ENCODE measurements at regions not wholly inside any gene's neighbourhood (a gene's known extent, or its start where the extent isn't known, plus 50 kb on each side); places are given as distances from the start of the nearest gene placed in this dataset.

- Mint-ChIP-seq H3K36me3 (ENCODE audit: unreplicated experiment) (no peaks in the 10 kb centered on the region), H3K27ac (ENCODE audit: unreplicated experiment) (peak overlapping the region; percentile 15), H3K9me3 (ENCODE audit: unreplicated experiment) (no peaks in the 10 kb centered on the region), H3K4me1 (ENCODE audit: unreplicated experiment) (peaks cover 71% of the 10 kb centered on the region), H3K27me3 (ENCODE audit: unreplicated experiment) (no peaks in the 10 kb centered on the region), H3K4me3 (ENCODE audit: unreplicated experiment) (no peak overlapping the region)
- no peak for DNase-seq (ENCODE audit: extremely low spot score, unreplicated experiment)
- no peak for TF ChIP-seq CTCF (IDR thresholded peaks at IDR 0.05)
Observed at GRCh38 chr5:73375191-73375545, 73.4 kb downstream of the FOXD1 start.

GRCh38 chr5:73374520-73375190 is 73.9 kb downstream of the FOXD1 start:
- no peaks in the 10 kb centered on the region for H3K36me3 Mint-ChIP-seq (ENCODE audit: unreplicated experiment)
- peaks cover 76% of the 10 kb centered on the region for H3K4me1 Mint-ChIP-seq (ENCODE audit: unreplicated experiment)
- H3K4me3 Mint-ChIP-seq (ENCODE audit: unreplicated experiment), result no peak overlapping the region
- no peaks in the 10 kb centered on the region for H3K9me3 Mint-ChIP-seq (ENCODE audit: unreplicated experiment)
- DNase-seq (ENCODE audit: extremely low spot score, unreplicated experiment), result no peak
- peak overlapping the region; percentile 15 for H3K27ac Mint-ChIP-seq (ENCODE audit: unreplicated experiment)
- no peaks in the 10 kb centered on the region for H3K27me3 Mint-ChIP-seq (ENCODE audit: unreplicated experiment)
- TF ChIP-seq CTCF (IDR thresholded peaks at IDR 0.05), result no peak

- Mint-ChIP-seq H3K27me3 (ENCODE audit: unreplicated experiment) (no peaks in the 10 kb centered on the region), H3K36me3 (ENCODE audit: unreplicated experiment) (no peaks in the 10 kb centered on the region), H3K27ac (ENCODE audit: unreplicated experiment) (no peak overlapping the region), H3K9me3 (ENCODE audit: unreplicated experiment) (no peaks in the 10 kb centered on the region), H3K4me1 (ENCODE audit: unreplicated experiment) (peaks cover 77% of the 10 kb centered on the region), H3K4me3 (ENCODE audit: unreplicated experiment) (no peak overlapping the region)
- no peak for DNase-seq (ENCODE audit: extremely low spot score, unreplicated experiment)
- no peak for TF ChIP-seq CTCF (IDR thresholded peaks at IDR 0.05)
Observed at GRCh38 chr5:73373814-73374510, 74.6 kb downstream of the FOXD1 start.

GRCh38 chr5:73370640-73371583 is 77.7 kb downstream of the FOXD1 start:
- Mint-ChIP-seq H3K36me3 (ENCODE audit: unreplicated experiment) (no peaks in the 10 kb centered on the region), H3K27me3 (ENCODE audit: unreplicated experiment) (no peaks in the 10 kb centered on the region), H3K4me3 (ENCODE audit: unreplicated experiment) (peak overlapping the region; percentile 46), H3K27ac (ENCODE audit: unreplicated experiment) (peak overlapping the region; percentile 78), H3K4me1 (ENCODE audit: unreplicated experiment) (peaks cover 63% of the 10 kb centered on the region), H3K9me3 (ENCODE audit: unreplicated experiment) (no peaks in the 10 kb centered on the region)
- no peak for DNase-seq (ENCODE audit: extremely low spot score, unreplicated experiment)
- TF ChIP-seq CTCF (IDR thresholded peaks at IDR 0.05), result no peak

GRCh38 chr5:73370095-73370494 is 78.5 kb downstream of the FOXD1 start:
- DNase-seq (ENCODE audit: extremely low spot score, unreplicated experiment), result no peak
- H3K27ac Mint-ChIP-seq (ENCODE audit: unreplicated experiment), result peak overlapping the region; percentile 78

More at GRCh38 chr5:73370095-73370494, 78.5 kb downstream of the FOXD1 start:
- no peak overlapping the region for H3K4me3 Mint-ChIP-seq (ENCODE audit: unreplicated experiment)
- H3K4me1 Mint-ChIP-seq (ENCODE audit: unreplicated experiment), result peaks cover 63% of the 10 kb centered on the region
- no peaks in the 10 kb centered on the region for H3K9me3 Mint-ChIP-seq (ENCODE audit: unreplicated experiment)
- no peaks in the 10 kb centered on the region for H3K36me3 Mint-ChIP-seq (ENCODE audit: unreplicated experiment)
- TF ChIP-seq CTCF (IDR thresholded peaks at IDR 0.05), result no peak
- no peaks in the 10 kb centered on the region for H3K27me3 Mint-ChIP-seq (ENCODE audit: unreplicated experiment)
